ENCODE measurements at regions not wholly inside any gene's neighbourhood (a gene's known extent, or its start where the extent isn't known, plus 50 kb on each side); places are given as distances from the start of the nearest gene placed in this dataset.

GRCh38 chr2:198657512-198658121 lies 800.1 kb downstream of the SATB2 start:
- no peaks in the 10 kb centered on the region for H3K9me3 Mint-ChIP-seq
- H3K27ac Mint-ChIP-seq, result no peak overlapping the region
- no peak for DNase-seq
- H3K4me1 Mint-ChIP-seq, result no peaks in the 10 kb centered on the region
- H3K27me3 Mint-ChIP-seq, result no peaks in the 10 kb centered on the region
- no peak overlapping the region for H3K4me3 Mint-ChIP-seq
- H3K36me3 Mint-ChIP-seq, result no peaks in the 10 kb centered on the region

- no peak for DNase-seq
- H3K4me3 Mint-ChIP-seq, result no peak overlapping the region
- no peaks in the 10 kb centered on the region for H3K36me3 Mint-ChIP-seq
- no peaks in the 10 kb centered on the region for H3K4me1 Mint-ChIP-seq
- H3K9me3 Mint-ChIP-seq, result no peaks in the 10 kb centered on the region
- no peak overlapping the region for H3K27ac Mint-ChIP-seq
- H3K27me3 Mint-ChIP-seq, result no peaks in the 10 kb centered on the region
Observed at GRCh38 chr2:198656869-198657268, 800.9 kb downstream of the SATB2 start.

- Mint-ChIP-seq H3K36me3 (no peaks in the 10 kb centered on the region), H3K9me3 (no peaks in the 10 kb centered on the region), H3K4me3 (no peak overlapping the region), H3K27me3 (no peaks in the 10 kb centered on the region), H3K4me1 (no peaks in the 10 kb centered on the region), H3K27ac (no peak overlapping the region)
- DNase-seq, result no peak
Observed at GRCh38 chr2:198654646-198655045, 803.1 kb downstream of the SATB2 start.

- Mint-ChIP-seq H3K36me3 (no peaks in the 10 kb centered on the region), H3K4me3 (no peak overlapping the region), H3K27ac (no peak overlapping the region), H3K9me3 (no peaks in the 10 kb centered on the region), H3K4me1 (no peaks in the 10 kb centered on the region), H3K27me3 (no peaks in the 10 kb centered on the region)
- DNase-seq, result no peak
Observed at GRCh38 chr2:198653311-198653710, 804.4 kb downstream of the SATB2 start.

- H3K4me1 Mint-ChIP-seq, result no peaks in the 10 kb centered on the region
- H3K4me3 Mint-ChIP-seq, result no peak overlapping the region
- no peaks in the 10 kb centered on the region for H3K36me3 Mint-ChIP-seq
- no peak for DNase-seq
- H3K27ac Mint-ChIP-seq, result no peak overlapping the region
- no peaks in the 10 kb centered on the region for H3K27me3 Mint-ChIP-seq
- no peaks in the 10 kb centered on the region for H3K9me3 Mint-ChIP-seq
Observed at GRCh38 chr2:198652461-198652860, 805.3 kb downstream of the SATB2 start.

- Mint-ChIP-seq H3K36me3 (no peaks in the 10 kb centered on the region), H3K4me1 (no peaks in the 10 kb centered on the region), H3K27me3 (no peaks in the 10 kb centered on the region), H3K4me3 (no peak overlapping the region), H3K27ac (no peak overlapping the region), H3K9me3 (no peaks in the 10 kb centered on the region)
- DNase-seq, result no peak
Observed at GRCh38 chr2:198645816-198646215, 811.9 kb downstream of the SATB2 start.

GRCh38 chr2:198641161-198641560 lies 816.6 kb downstream of the SATB2 start:
- Mint-ChIP-seq H3K27ac (no peak overlapping the region), H3K4me3 (no peak overlapping the region), H3K36me3 (no peaks in the 10 kb centered on the region), H3K9me3 (no peaks in the 10 kb centered on the region), H3K27me3 (no peaks in the 10 kb centered on the region), H3K4me1 (no peaks in the 10 kb centered on the region)
- DNase-seq, result no peak

GRCh38 chr2:198640463-198640862 lies 817.3 kb downstream of the SATB2 start:
- DNase-seq, result no peak
- no peak overlapping the region for H3K4me3 Mint-ChIP-seq
- H3K27ac Mint-ChIP-seq, result no peak overlapping the region
- H3K9me3 Mint-ChIP-seq, result no peaks in the 10 kb centered on the region
- H3K36me3 Mint-ChIP-seq, result no peaks in the 10 kb centered on the region
- H3K27me3 Mint-ChIP-seq, result no peaks in the 10 kb centered on the region
- no peaks in the 10 kb centered on the region for H3K4me1 Mint-ChIP-seq

- H3K4me1 Mint-ChIP-seq, result no peaks in the 10 kb centered on the region
- H3K27ac Mint-ChIP-seq, result no peak overlapping the region
- no peak overlapping the region for H3K4me3 Mint-ChIP-seq
- H3K9me3 Mint-ChIP-seq, result no peaks in the 10 kb centered on the region
- H3K27me3 Mint-ChIP-seq, result no peaks in the 10 kb centered on the region
- DNase-seq, result no peak
- H3K36me3 Mint-ChIP-seq, result no peaks in the 10 kb centered on the region
Observed at GRCh38 chr2:198639580-198639979, 818.2 kb downstream of the SATB2 start.

- Mint-ChIP-seq H3K27me3 (no peaks in the 10 kb centered on the region), H3K9me3 (no peaks in the 10 kb centered on the region), H3K4me3 (no peak overlapping the region), H3K27ac (no peak overlapping the region), H3K4me1 (no peaks in the 10 kb centered on the region), H3K36me3 (no peaks in the 10 kb centered on the region)
- no peak for DNase-seq
Observed at GRCh38 chr2:198638577-198638976, 819.2 kb downstream of the SATB2 start.

- no peaks in the 10 kb centered on the region for H3K36me3 Mint-ChIP-seq
- H3K9me3 Mint-ChIP-seq, result no peaks in the 10 kb centered on the region
- H3K27ac Mint-ChIP-seq, result no peak overlapping the region
Observed at GRCh38 chr2:198630384-198630783, 826.0 kb downstream of the PLCL1 start.

GRCh38 chr2:198628596-198628995 lies 824.2 kb downstream of the PLCL1 start:
- no peak for DNase-seq
- Mint-ChIP-seq H3K4me3 (no peak overlapping the region), H3K27ac (no peak overlapping the region), H3K9me3 (no peaks in the 10 kb centered on the region), H3K36me3 (no peaks in the 10 kb centered on the region), H3K4me1 (no peaks in the 10 kb centered on the region), H3K27me3 (no peaks in the 10 kb centered on the region)

More at GRCh38 chr2:198630384-198630783, 826.0 kb downstream of the PLCL1 start:
- Mint-ChIP-seq H3K4me3 (no peak overlapping the region), H3K4me1 (no peaks in the 10 kb centered on the region), H3K27me3 (no peaks in the 10 kb centered on the region)
- no peak for DNase-seq

- no peaks in the 10 kb centered on the region for H3K27me3 Mint-ChIP-seq
- no peak overlapping the region for H3K4me3 Mint-ChIP-seq
- no peak for DNase-seq
- no peaks in the 10 kb centered on the region for H3K36me3 Mint-ChIP-seq
- H3K27ac Mint-ChIP-seq, result no peak overlapping the region
- no peaks in the 10 kb centered on the region for H3K9me3 Mint-ChIP-seq
- no peaks in the 10 kb centered on the region for H3K4me1 Mint-ChIP-seq
Observed at GRCh38 chr2:198622986-198623730, 818.8 kb downstream of the PLCL1 start.

- no peak for DNase-seq
- Mint-ChIP-seq H3K27me3 (no peaks in the 10 kb centered on the region), H3K36me3 (no peaks in the 10 kb centered on the region), H3K4me3 (no peak overlapping the region), H3K4me1 (no peaks in the 10 kb centered on the region), H3K27ac (no peak overlapping the region), H3K9me3 (peaks cover 2% of the 10 kb centered on the region)
Observed at GRCh38 chr2:198615972-198616371, 811.6 kb downstream of the PLCL1 start.

- no peaks in the 10 kb centered on the region for H3K27me3 Mint-ChIP-seq
- H3K4me1 Mint-ChIP-seq, result no peaks in the 10 kb centered on the region
- H3K36me3 Mint-ChIP-seq, result no peaks in the 10 kb centered on the region
- H3K9me3 Mint-ChIP-seq, result no peaks in the 10 kb centered on the region
- DNase-seq, result no peak
- no peak overlapping the region for H3K27ac Mint-ChIP-seq
- no peak overlapping the region for H3K4me3 Mint-ChIP-seq
Observed at GRCh38 chr2:198611201-198611600, 806.8 kb downstream of the PLCL1 start.

GRCh38 chr2:198604599-198604998 lies 800.2 kb downstream of the PLCL1 start:
- Mint-ChIP-seq H3K4me1 (no peaks in the 10 kb centered on the region), H3K36me3 (no peaks in the 10 kb centered on the region), H3K27me3 (no peaks in the 10 kb centered on the region), H3K4me3 (no peak overlapping the region), H3K27ac (no peak overlapping the region), H3K9me3 (no peaks in the 10 kb centered on the region)
- no peak for DNase-seq
